ENCODE measurements at regions not wholly inside any gene's neighbourhood (a gene's known extent, or its start where the extent isn't known, plus 50 kb on each side); places are given as distances from the start of the nearest gene placed in this dataset.

DNA sequence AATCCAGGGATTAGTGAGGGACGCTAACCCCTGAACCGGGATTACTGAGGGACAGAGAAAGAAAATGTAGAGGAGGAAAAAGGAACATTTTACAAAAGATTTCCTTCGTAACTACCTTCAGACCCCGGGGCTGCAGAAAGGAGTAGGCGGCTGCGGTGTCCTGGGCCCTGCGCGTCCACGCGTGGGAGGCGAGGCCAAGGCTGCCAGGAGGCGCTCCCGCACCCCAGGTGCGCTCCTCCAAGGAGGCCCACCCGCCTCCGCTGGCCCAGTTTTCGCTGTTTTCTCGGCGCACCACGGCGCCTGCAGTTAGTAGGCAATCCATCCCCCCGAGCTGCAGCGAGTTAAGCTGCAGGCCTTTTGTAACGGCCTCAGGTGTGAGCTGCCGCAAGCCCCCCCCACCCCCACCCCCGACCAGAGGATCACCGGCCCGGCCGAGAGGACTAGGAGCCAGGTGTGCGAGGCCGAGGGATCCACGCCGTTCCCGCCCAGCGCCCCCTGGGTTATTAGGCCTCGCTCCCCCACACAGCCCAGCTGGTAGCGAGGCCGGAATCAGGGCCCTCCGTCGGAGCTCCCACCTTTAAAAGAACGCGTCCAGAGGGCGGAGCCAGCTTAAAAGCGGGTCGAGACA lies 380.3 kb upstream of the ARID1B start:
- 53% methylated on average over 36 of the region's 45 CpGs for WGBS
- no peak overlapping the region for H3K27ac ChIP-seq (replicated peaks in 1 of 4)
- no peaks in the 10 kb centered on the region for H3K4me1 ChIP-seq
- no peak overlapping the region for H3K4me3 ChIP-seq
- peaks cover 0 to 23% (median 0%) of the 10 kb centered on the region in 4 donors for H3K27me3 ChIP-seq
- H3K9me3 ChIP-seq = no peaks in the 10 kb centered on the region
- TF ChIP-seq POLR2AphosphoS5 (IDR thresholded peaks at IDR 0.05) = no peak
- TF ChIP-seq POLR2A (IDR thresholded peaks at IDR 0.05; ENCODE audit: low read depth) = no peak
- no peak for TF ChIP-seq EP300 (IDR thresholded peaks at IDR 0.05)
- TF ChIP-seq, protein P1, sequence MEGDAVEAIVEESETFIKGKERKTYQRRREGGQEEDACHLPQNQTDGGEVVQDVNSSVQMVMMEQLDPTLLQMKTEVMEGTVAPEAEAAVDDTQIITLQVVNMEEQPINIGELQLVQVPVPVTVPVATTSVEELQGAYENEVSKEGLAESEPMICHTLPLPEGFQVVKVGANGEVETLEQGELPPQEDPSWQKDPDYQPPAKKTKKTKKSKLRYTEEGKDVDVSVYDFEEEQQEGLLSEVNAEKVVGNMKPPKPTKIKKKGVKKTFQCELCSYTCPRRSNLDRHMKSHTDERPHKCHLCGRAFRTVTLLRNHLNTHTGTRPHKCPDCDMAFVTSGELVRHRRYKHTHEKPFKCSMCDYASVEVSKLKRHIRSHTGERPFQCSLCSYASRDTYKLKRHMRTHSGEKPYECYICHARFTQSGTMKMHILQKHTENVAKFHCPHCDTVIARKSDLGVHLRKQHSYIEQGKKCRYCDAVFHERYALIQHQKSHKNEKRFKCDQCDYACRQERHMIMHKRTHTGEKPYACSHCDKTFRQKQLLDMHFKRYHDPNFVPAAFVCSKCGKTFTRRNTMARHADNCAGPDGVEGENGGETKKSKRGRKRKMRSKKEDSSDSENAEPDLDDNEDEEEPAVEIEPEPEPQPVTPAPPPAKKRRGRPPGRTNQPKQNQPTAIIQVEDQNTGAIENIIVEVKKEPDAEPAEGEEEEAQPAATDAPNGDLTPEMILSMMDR (IDR thresholded peaks at IDR 0.05) = no peak
- H3K36me3 ChIP-seq = no peaks in the 10 kb centered on the region
- intact Hi-C loops (cut with DNase I) = no loop called here
- peak; percentile 78 for DNase-seq (ENCODE audit: extremely low spot score)

DNA sequence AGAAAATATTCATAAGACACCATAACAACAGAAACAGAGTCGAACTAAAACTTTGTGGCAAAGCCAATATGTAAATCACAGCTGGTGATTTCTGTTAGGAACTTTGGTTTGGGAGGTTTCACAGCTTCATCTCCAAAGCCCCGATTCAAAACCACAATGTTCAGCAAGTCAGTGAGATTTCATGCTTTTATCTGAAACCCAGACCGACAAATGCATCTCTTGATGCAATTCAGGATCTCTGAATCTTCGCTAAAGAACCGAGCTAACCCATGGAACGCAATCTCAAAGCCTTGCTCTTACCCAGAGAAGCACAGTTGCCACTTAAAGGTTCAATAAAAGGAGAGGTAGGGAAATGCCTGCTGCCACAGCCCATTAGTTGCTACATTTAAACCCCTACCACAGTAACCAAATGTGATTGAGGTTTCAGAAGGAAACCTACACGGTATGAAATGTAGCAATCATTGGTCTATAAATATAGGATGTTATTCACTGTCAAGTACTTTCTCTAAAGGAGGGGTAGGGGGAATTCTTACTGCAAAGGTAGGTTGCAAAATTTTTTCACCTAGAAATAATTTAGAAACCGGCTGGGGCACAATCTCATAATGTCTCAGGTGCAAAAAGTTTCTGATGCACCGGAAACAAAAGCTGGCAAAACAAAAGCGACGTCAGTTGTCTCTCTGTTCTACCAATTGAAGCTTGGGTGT lies 381.0 kb upstream of the ARID1B start:
- Histone ChIP-seq H3K36me3 (no peaks in the 10 kb centered on the region), H3K27me3 (peaks cover 0 to 23% (median 0%) of the 10 kb centered on the region in 4 donors), H3K4me3 (no peak overlapping the region), H3K9me3 (no peaks in the 10 kb centered on the region), H3K27ac (replicated peaks in 1 of 4) (no peak overlapping the region), H3K4me1 (no peaks in the 10 kb centered on the region)
- intact Hi-C loops (cut with DNase I) = no loop called here
- WGBS = 75% methylated on average over 11 of the region's 11 CpGs
- DNase-seq (ENCODE audit: extremely low spot score) = peak; percentile 62
- TF ChIP-seq POLR2AphosphoS5 (IDR thresholded peaks at IDR 0.05) (no peak), POLR2A (IDR thresholded peaks at IDR 0.05; ENCODE audit: low read depth) (no peak), EP300 (IDR thresholded peaks at IDR 0.05) (no peak)

DNA sequence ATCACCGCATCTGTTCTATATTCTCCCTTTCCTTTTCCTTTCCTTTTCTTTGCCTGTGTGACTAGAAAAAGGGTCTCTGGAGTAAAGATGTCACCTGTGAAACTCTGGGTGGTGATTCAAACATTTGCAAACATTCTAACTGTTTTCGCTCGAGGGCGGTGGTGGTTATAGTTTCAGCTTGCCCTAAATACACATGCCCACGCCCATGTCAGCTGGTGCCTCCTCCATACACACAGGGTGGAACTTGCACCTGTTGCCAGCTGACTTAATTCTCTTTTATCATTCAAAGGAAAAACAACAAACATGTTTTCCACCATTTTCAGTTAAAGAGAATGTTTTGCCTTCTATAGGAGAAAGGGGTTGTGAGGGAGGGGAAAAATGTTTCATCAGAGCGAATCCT lies 381.9 kb upstream of the ARID1B start:
- Histone ChIP-seq H3K27ac (replicated peaks in 1 of 4) (no peak overlapping the region), H3K4me1 (no peaks in the 10 kb centered on the region), H3K36me3 (no peaks in the 10 kb centered on the region), H3K4me3 (no peak overlapping the region), H3K27me3 (peaks cover 0 to 23% (median 0%) of the 10 kb centered on the region in 4 donors), H3K9me3 (no peaks in the 10 kb centered on the region)
- intact Hi-C loops (cut with DNase I) = no loop called here
- TF ChIP-seq EP300 (IDR thresholded peaks at IDR 0.05) = no peak
- TF ChIP-seq POLR2AphosphoS5 (IDR thresholded peaks at IDR 0.05) = no peak
- no peak for TF ChIP-seq POLR2A (IDR thresholded peaks at IDR 0.05; ENCODE audit: low read depth)
- TF ChIP-seq, protein P1 (IDR thresholded peaks at IDR 0.05) = no peak
- peak; percentile 86 for DNase-seq (ENCODE audit: extremely low spot score)
- WGBS = 91% methylated on average over 6 of the region's 6 CpGs

DNA sequence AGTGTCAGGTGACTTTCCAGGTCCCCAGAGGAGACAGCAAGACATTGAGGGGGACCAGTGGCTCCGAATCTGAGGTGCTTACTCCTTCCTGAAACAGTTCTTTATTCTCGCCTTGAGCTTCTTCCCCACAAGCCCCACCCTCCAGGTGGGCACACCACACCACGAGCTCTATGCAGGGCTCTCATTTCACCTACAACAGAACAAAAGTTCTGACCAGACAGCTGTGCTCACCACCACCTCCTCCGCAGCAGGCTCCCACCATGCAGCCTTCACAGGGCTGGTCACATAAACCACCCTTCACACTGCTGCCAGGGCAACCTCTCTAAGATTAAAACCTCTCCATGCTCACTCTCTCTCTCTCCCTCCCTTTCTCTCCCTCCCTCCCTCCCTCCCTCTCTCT lies 384.5 kb upstream of the ARID1B start:
- Histone ChIP-seq H3K4me1 (no peaks in the 10 kb centered on the region), H3K4me3 (no peak overlapping the region), H3K36me3 (no peaks in the 10 kb centered on the region), H3K27me3 (peaks cover 0 to 12% (median 0%) of the 10 kb centered on the region in 4 donors), H3K9me3 (no peaks in the 10 kb centered on the region), H3K27ac (replicated peaks in 1 of 4) (no peak overlapping the region)
- TF ChIP-seq, protein P1 (IDR thresholded peaks at IDR 0.05) = no peak
- TF ChIP-seq POLR2AphosphoS5 (IDR thresholded peaks at IDR 0.05) (no peak), EP300 (IDR thresholded peaks at IDR 0.05) (no peak), POLR2A (IDR thresholded peaks at IDR 0.05; ENCODE audit: low read depth) (no peak)
- peak; percentile 64 for DNase-seq (ENCODE audit: extremely low spot score)
- WGBS = 88% methylated on average over 4 of the region's 4 CpGs
- intact Hi-C loops (cut with DNase I) = no loop called here

DNA sequence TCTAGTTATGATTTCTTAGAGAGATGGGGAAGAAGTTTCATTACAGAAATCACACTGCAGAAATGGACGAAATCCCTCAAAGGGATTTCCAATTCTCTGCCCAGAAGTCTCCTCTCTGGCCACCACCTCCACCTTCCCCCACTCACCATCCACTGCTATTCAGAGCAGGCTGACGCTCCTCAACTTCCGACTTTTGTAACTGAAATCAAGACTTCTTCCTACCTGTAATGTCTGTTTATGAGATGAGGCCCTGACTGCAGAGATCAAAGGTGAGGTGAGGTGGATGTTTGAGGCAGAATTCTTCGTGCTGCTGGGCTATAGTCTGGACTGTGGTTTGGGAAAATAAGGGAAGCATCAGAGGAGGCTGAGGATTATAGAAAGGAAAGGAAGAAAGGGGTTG lies 385.2 kb upstream of the ARID1B start:
- Histone ChIP-seq H3K4me3 (no peak overlapping the region), H3K9me3 (no peaks in the 10 kb centered on the region), H3K4me1 (no peaks in the 10 kb centered on the region), H3K36me3 (no peaks in the 10 kb centered on the region), H3K27me3 (peaks cover 0 to 5% (median 0%) of the 10 kb centered on the region in 4 donors), H3K27ac (replicated peaks in 1 of 4) (no peak overlapping the region)
- WGBS = 86% methylated on average over 4 of the region's 4 CpGs
- intact Hi-C loops (cut with DNase I) = no loop called here
- DNase-seq (ENCODE audit: extremely low spot score) = peak; percentile 50
- TF ChIP-seq, protein P1 (IDR thresholded peaks at IDR 0.05) = no peak
- TF ChIP-seq EP300 (IDR thresholded peaks at IDR 0.05) (no peak), POLR2AphosphoS5 (IDR thresholded peaks at IDR 0.05) (no peak), POLR2A (IDR thresholded peaks at IDR 0.05; ENCODE audit: low read depth) (no peak)

All from esophagus muscularis mucosa (tissue), 4 donors.